GM12874 (cell line): ENCODE measurements at regions not wholly inside any gene's neighbourhood (a gene's known extent, or its start where the extent isn't known, plus 50 kb on each side); places are given as distances from the start of the nearest gene placed in this dataset.

Experiments used
- CTCF ChIP-seq: IDR thresholded peaks from 2 replicates; pipeline ENCODE4 v1.5.1; 2011; ENCODE audit warnings: low read depth, mild to moderate bottlenecking, control low read depth, low read length, moderate library complexity; ENCODE audit not compliant: insufficient read depth

- no peak for TF ChIP-seq CTCF
These were observed 124.0 kb upstream of the S100G start for GRCh38 chrX:16526003-16526402.

GRCh38 chrX:16528620-16529019, 121.3 kb upstream of the S100G start:
- no peak for TF ChIP-seq CTCF
